ENCODE measurements at regions not wholly inside any gene's neighbourhood (a gene's known extent, or its start where the extent isn't known, plus 50 kb on each side); places are given as distances from the start of the nearest gene placed in this dataset.

GRCh38 chr12:60980558-60980957 lies 1279.6 kb upstream of the USP15 start:
- no peak overlapping the region for H3K27ac ChIP-seq
- no peak for TF ChIP-seq CTCF (IDR thresholded peaks at IDR 0.05)
- TF ChIP-seq ZFX (IDR thresholded peaks at IDR 0.05; ENCODE audit: borderline replicate concordance), result no peak

GRCh38 chr12:60981473-60981872 lies 1278.7 kb upstream of the USP15 start:
- TF ChIP-seq CTCF (IDR thresholded peaks at IDR 0.05), result no peak
- TF ChIP-seq ZFX (IDR thresholded peaks at IDR 0.05; ENCODE audit: borderline replicate concordance), result no peak

GRCh38 chr12:60992087-60992486 lies 1268.1 kb upstream of the USP15 start:
- no peak for TF ChIP-seq ZFX (IDR thresholded peaks at IDR 0.05; ENCODE audit: borderline replicate concordance)
- no peak for TF ChIP-seq CTCF (IDR thresholded peaks at IDR 0.05)
- H3K27ac ChIP-seq, result no peak overlapping the region

More at GRCh38 chr12:60981473-60981872, 1278.7 kb upstream of the USP15 start:
- no peak overlapping the region for H3K27ac ChIP-seq

- no peak for TF ChIP-seq CTCF (IDR thresholded peaks at IDR 0.05)
- no peak for TF ChIP-seq ZFX (IDR thresholded peaks at IDR 0.05; ENCODE audit: borderline replicate concordance)
- no peak overlapping the region for H3K27ac ChIP-seq
These were observed 1264.9 kb upstream of the USP15 start for GRCh38 chr12:60995256-60995825.

GRCh38 chr12:60997869-60998378 lies 1262.3 kb upstream of the USP15 start:
- TF ChIP-seq CTCF (IDR thresholded peaks at IDR 0.05), result no peak
- H3K27ac ChIP-seq, result no peak overlapping the region

- H3K27ac ChIP-seq, result no peak overlapping the region
- no peak for TF ChIP-seq CTCF (IDR thresholded peaks at IDR 0.05)
- TF ChIP-seq ZFX (IDR thresholded peaks at IDR 0.05; ENCODE audit: borderline replicate concordance), result no peak
These were observed 1251.0 kb upstream of the USP15 start for GRCh38 chr12:61009192-61009591.

GRCh38 chr12:61011767-61012423 lies 1248.3 kb upstream of the USP15 start:
- no peak overlapping the region for H3K27ac ChIP-seq
- TF ChIP-seq CTCF (IDR thresholded peaks at IDR 0.05) (no peak), ZFX (IDR thresholded peaks at IDR 0.05; ENCODE audit: borderline replicate concordance) (no peak)

Measured in 22Rv1 (cell line).